ENCODE measurements at regions not wholly inside any gene's neighbourhood (a gene's known extent, or its start where the extent isn't known, plus 50 kb on each side); places are given as distances from the start of the nearest gene placed in this dataset.

- TF ChIP-seq CTCF (IDR thresholded peaks at IDR 0.05) (no peak), EP300 (IDR thresholded peaks at IDR 0.05) (no peak), POLR2A (IDR thresholded peaks at IDR 0.05) (no peak)
These were observed 81.8 kb upstream of the FOXN3 start for GRCh38 chr14:89498878-89499277.

Measured in suprapubic skin (tissue), 3 donors.